NCI-H446 (cell line): ENCODE measurements at regions not wholly inside any gene's neighbourhood (a gene's known extent, or its start where the extent isn't known, plus 50 kb on each side); places are given as distances from the start of the nearest gene placed in this dataset.
"Not testable (repeated sequence)": the region's sequence is repeated elsewhere in the genome, so short reads cannot be mapped to it uniquely, and the experiment has no call there.

Experiments
- DNase-seq, 2 experiments: peaks; one replicate each; lab custom pipeline; 2025; lab: John Stamatoyannopoulos, UW

GRCh38 chr6:67541586-67541985, 1093.5 kb upstream of the ADGRB3 start:
- DNase-seq = no peak

GRCh38 chr6:67538032-67538431, 1097.0 kb upstream of the ADGRB3 start:
- no peak for DNase-seq

GRCh38 chr6:67535946-67536345, 1099.1 kb upstream of the ADGRB3 start:
- DNase-seq = no peak

GRCh38 chr6:67506352-67506751, 1128.7 kb upstream of the ADGRB3 start:
- no peak for DNase-seq

- DNase-seq = no peak
These were observed 1133.3 kb upstream of the ADGRB3 start for GRCh38 chr6:67501755-67502154.

- no peak for DNase-seq
These were observed 1137.3 kb upstream of the ADGRB3 start for GRCh38 chr6:67497749-67498148.

- DNase-seq = no peak
These were observed 1138.9 kb upstream of the ADGRB3 start for GRCh38 chr6:67496191-67496590.

GRCh38 chr6:67493682-67494081, 1141.4 kb upstream of the ADGRB3 start:
- no peak for DNase-seq

- DNase-seq = no peak
These were observed 1159.4 kb upstream of the ADGRB3 start for GRCh38 chr6:67475700-67476099.

- DNase-seq = no peak
These were observed 1167.7 kb upstream of the ADGRB3 start for GRCh38 chr6:67467341-67467740.

- DNase-seq = not testable (repeated sequence)
These were observed 1172.4 kb upstream of the ADGRB3 start for GRCh38 chr6:67462725-67463124.

- no peak for DNase-seq
These were observed 1175.5 kb upstream of the ADGRB3 start for GRCh38 chr6:67459556-67459955.

GRCh38 chr6:67458265-67458664, 1176.8 kb upstream of the ADGRB3 start:
- DNase-seq = no peak

GRCh38 chr6:67451874-67452273, 1183.2 kb upstream of the ADGRB3 start:
- DNase-seq = no peak

- DNase-seq = no peak
These were observed 1184.4 kb upstream of the ADGRB3 start for GRCh38 chr6:67450641-67451040.

- DNase-seq = no peak
These were observed 1185.5 kb upstream of the ADGRB3 start for GRCh38 chr6:67449602-67450001.

GRCh38 chr6:67433124-67433523, 1202.0 kb upstream of the ADGRB3 start:
- no peak for DNase-seq

GRCh38 chr6:67431076-67431475, 1204.0 kb upstream of the ADGRB3 start:
- no peak for DNase-seq

- DNase-seq = not testable (repeated sequence)
These were observed 1208.4 kb upstream of the ADGRB3 start for GRCh38 chr6:67426686-67427085.

- DNase-seq = no peak
These were observed 1223.0 kb upstream of the ADGRB3 start for GRCh38 chr6:67412035-67412434.

- no peak for DNase-seq
These were observed 1224.0 kb upstream of the ADGRB3 start for GRCh38 chr6:67411036-67411435.

- no peak for DNase-seq
These were observed 1240.8 kb upstream of the ADGRB3 start for GRCh38 chr6:67394254-67394653.

- no peak for DNase-seq
These were observed 1241.7 kb upstream of the ADGRB3 start for GRCh38 chr6:67393356-67393755.

- no peak for DNase-seq
These were observed 1243.1 kb upstream of the ADGRB3 start for GRCh38 chr6:67391955-67392354.

GRCh38 chr6:67369679-67370078, 1265.4 kb upstream of the ADGRB3 start:
- no peak for DNase-seq
